Smooth muscle cell (in vitro differentiated cells): ENCODE measurements at regions not wholly inside any gene's neighbourhood (a gene's known extent, or its start where the extent isn't known, plus 50 kb on each side); places are given as distances from the start of the nearest gene placed in this dataset.

Experiments
- DNase-seq: peaks from one replicate; lab custom pipeline; 2025; ENCODE audit not compliant: unreplicated experiment; lab: John Stamatoyannopoulos, UW
- H2AFZ ChIP-seq: fragments of 200-600 bp; sonication (generic); 2 replicates; pipeline ENCODE4 v1.6.0; 2016; ENCODE audit warnings: antibody characterized with exemption, low read depth, mild to moderate bottlenecking
- H3F3A ChIP-seq: fragments of 200-600 bp; sonication (generic); 2 replicates; pipeline ENCODE4 v1.6.0; 2017; ENCODE audit warnings: antibody characterized with exemption, low read depth
- H3K27ac ChIP-seq: fragments of 200-600 bp; sonication (generic); 2 replicates; pipeline ENCODE4 v1.5.1; 2016; ENCODE audit warnings: low read depth, mild to moderate bottlenecking
- H3K27me3 ChIP-seq: fragments of 200-600 bp; sonication (generic); 2 replicates; pipeline ENCODE4 v1.6.1; 2016; ENCODE audit warnings: low read depth, mild to moderate bottlenecking
- H3K36me3 ChIP-seq: fragments of 200-600 bp; sonication (generic); 2 replicates; pipeline ENCODE4 v1.5.1; 2016; ENCODE audit warnings: low read depth
- H3K4me1 ChIP-seq: fragments of 200-600 bp; sonication (generic); 2 replicates; pipeline ENCODE4 v1.5.1; 2016; ENCODE audit warnings: low read depth
- H3K4me2 ChIP-seq: fragments of 200-600 bp; sonication (generic); 2 replicates; pipeline ENCODE4 v1.6.0; 2016; ENCODE audit warnings: mild to moderate bottlenecking
- H3K4me3 ChIP-seq: fragments of 200-600 bp; sonication (generic); 2 replicates; pipeline ENCODE4 v1.5.1; 2016; ENCODE audit warnings: mild to moderate bottlenecking
- H3K79me2 ChIP-seq: fragments of 200-600 bp; sonication (generic); 2 replicates; pipeline ENCODE4 v1.6.0; 2016; ENCODE audit warnings: low read depth, mild to moderate bottlenecking
- H3K9ac ChIP-seq: fragments of 200-600 bp; sonication (generic); 2 replicates; pipeline ENCODE4 v1.6.0; 2016; ENCODE audit warnings: low read depth
- H3K9me3 ChIP-seq: fragments of 200-600 bp; sonication (generic); replicated peaks from 2 replicates; pipeline ENCODE4 v1.5.1; 2016; ENCODE audit warnings: low read depth
- H4K20me1 ChIP-seq: fragments of 200-600 bp; sonication (generic); 2 replicates; pipeline ENCODE4 v1.6.0; 2016; ENCODE audit warnings: low read depth
- WGBS: methylation state at CpG from one replicate; pipeline ENCODE4 v1.1.7; 2016; ENCODE audit warnings: low lambda C conversion rate; 5-methylcytosine and 5-hydroxymethylcytosine counted together
- TF ChIP-seq, protein P1 (sequence below): fragments of 200-600 bp; sonication (generic); IDR thresholded peaks from 2 replicates; pipeline ENCODE4 v1.5.1; 2017; ENCODE audit warnings: borderline replicate concordance, mild to moderate bottlenecking, antibody characterized with exemption; ENCODE audit not compliant: insufficient read depth, poor library complexity, severe bottlenecking

DNA sequence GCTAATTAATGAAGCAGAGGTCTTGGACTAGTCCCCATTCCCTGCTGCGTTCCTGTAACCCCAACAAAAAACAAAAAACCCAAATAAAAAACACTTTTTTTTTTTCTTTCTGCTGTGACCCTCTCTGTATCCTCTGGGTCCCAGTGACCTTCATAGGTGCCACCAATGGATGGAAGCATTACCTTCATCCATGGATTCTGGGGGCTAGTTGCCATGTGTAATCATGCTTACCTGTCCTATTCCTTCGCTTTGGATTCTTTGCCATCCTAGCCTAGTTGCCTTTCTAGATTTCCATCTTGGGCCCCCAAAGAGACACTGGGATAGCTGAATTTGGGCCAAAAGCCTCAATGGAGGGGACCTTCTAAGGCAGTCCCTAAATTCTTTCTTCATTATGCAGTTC lies 1208.7 kb downstream of the BRINP3 start:
- Histone ChIP-seq H3K27me3 (no peaks in the 10 kb centered on the region), H3K9ac (no peak overlapping the region), H3K79me2 (no peaks in the 10 kb centered on the region), H3K4me1 (no peaks in the 10 kb centered on the region), H3K9me3 (no peaks in the 10 kb centered on the region), H3K4me2 (no peak overlapping the region), H3F3A (no peaks in the 10 kb centered on the region), H3K27ac (no peak overlapping the region), H3K4me3 (no peak overlapping the region), H4K20me1 (no peaks in the 10 kb centered on the region), H2AFZ (no peak overlapping the region), H3K36me3 (no peaks in the 10 kb centered on the region)
- TF ChIP-seq, protein P1, sequence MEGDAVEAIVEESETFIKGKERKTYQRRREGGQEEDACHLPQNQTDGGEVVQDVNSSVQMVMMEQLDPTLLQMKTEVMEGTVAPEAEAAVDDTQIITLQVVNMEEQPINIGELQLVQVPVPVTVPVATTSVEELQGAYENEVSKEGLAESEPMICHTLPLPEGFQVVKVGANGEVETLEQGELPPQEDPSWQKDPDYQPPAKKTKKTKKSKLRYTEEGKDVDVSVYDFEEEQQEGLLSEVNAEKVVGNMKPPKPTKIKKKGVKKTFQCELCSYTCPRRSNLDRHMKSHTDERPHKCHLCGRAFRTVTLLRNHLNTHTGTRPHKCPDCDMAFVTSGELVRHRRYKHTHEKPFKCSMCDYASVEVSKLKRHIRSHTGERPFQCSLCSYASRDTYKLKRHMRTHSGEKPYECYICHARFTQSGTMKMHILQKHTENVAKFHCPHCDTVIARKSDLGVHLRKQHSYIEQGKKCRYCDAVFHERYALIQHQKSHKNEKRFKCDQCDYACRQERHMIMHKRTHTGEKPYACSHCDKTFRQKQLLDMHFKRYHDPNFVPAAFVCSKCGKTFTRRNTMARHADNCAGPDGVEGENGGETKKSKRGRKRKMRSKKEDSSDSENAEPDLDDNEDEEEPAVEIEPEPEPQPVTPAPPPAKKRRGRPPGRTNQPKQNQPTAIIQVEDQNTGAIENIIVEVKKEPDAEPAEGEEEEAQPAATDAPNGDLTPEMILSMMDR = no peak
- 84% methylated on average over 2 of the region's 2 CpGs for WGBS
- no peak for DNase-seq

DNA sequence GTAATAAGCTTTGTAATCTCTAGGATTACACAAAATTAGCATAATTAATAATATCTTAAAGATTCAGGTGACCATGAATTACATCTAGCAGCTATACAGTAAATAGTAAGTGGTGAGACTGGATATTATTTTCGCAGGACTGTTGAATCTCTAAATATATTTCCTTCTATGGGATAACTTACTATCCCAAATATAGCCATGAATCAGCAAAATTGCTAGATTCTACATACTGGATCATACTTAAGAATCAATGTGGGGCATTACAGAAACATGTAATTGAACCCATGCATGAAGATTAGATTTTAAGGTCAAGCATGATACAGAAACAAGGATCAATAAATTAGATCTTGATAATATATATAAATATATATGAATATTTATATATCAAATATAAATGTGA lies 1203.4 kb downstream of the BRINP3 start:
- H3K27me3 ChIP-seq = no peaks in the 10 kb centered on the region
- no peak overlapping the region for H2AFZ ChIP-seq
- TF ChIP-seq, protein P1 = no peak
- no peaks in the 10 kb centered on the region for H3K4me1 ChIP-seq
- no peaks in the 10 kb centered on the region for H4K20me1 ChIP-seq
- H3K9me3 ChIP-seq = no peaks in the 10 kb centered on the region
- 73% methylated on average over 1 of the region's 1 CpG for WGBS
- no peak overlapping the region for H3K4me3 ChIP-seq
- H3K27ac ChIP-seq = no peak overlapping the region
- no peak for DNase-seq
- no peaks in the 10 kb centered on the region for H3K36me3 ChIP-seq
- H3K9ac ChIP-seq = no peak overlapping the region
- no peak overlapping the region for H3K4me2 ChIP-seq
- no peaks in the 10 kb centered on the region for H3K79me2 ChIP-seq
- H3F3A ChIP-seq = no peaks in the 10 kb centered on the region

DNA sequence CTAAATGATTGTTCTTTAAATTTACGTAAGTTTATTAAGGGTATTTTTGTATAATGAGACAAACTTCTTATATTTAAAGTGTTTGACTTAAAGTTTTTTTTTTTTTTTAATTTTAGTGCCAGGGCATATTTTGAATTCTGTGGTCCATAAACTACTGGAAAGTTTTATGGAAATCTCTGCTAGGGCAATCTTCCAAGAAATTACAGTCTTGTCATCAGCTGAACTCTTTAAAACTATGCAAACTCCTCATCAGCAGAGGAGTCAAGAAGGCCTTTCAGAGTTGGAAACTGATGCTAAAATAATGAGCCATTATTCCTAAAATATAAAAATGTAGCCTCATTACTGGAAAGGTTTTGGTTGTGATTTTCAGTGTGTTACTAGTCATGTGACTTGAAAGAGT lies 1201.9 kb downstream of the BRINP3 start:
- DNase-seq = no peak
- Histone ChIP-seq H4K20me1 (no peaks in the 10 kb centered on the region), H3K4me3 (no peak overlapping the region), H3F3A (no peaks in the 10 kb centered on the region), H3K4me1 (no peaks in the 10 kb centered on the region), H3K4me2 (no peak overlapping the region), H3K27ac (no peak overlapping the region), H3K9me3 (no peaks in the 10 kb centered on the region), H3K79me2 (no peaks in the 10 kb centered on the region), H2AFZ (no peak overlapping the region), H3K9ac (no peak overlapping the region), H3K27me3 (no peaks in the 10 kb centered on the region), H3K36me3 (no peaks in the 10 kb centered on the region)
- 96% methylated on average over 1 of the region's 1 CpG for WGBS
- TF ChIP-seq, protein P1 = no peak

DNA sequence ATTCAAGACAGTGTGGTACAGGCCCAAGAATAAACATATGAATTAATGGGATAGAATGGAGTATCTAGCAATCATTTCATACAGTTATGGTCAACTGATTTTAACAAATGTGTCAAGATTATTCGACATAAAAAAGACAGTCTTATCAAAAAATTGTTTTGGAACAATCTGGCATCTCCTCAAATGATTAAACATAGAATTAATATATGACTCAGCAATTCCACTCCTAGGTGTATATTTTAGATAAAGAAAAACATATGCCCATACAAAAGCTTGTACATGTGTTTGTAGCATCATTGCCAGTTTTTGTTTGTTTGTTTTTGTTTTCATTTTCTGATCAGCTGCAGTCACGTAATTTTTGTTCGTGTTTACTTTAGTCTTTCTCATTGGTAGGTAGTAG lies 1188.3 kb downstream of the BRINP3 start:
- Histone ChIP-seq H3K4me2 (no peak overlapping the region), H3K36me3 (no peaks in the 10 kb centered on the region), H3K27ac (no peak overlapping the region), H3K9me3 (no peaks in the 10 kb centered on the region), H3K4me3 (no peak overlapping the region), H3K27me3 (no peaks in the 10 kb centered on the region), H3K4me1 (no peaks in the 10 kb centered on the region), H3K9ac (no peak overlapping the region), H3F3A (no peaks in the 10 kb centered on the region), H4K20me1 (no peaks in the 10 kb centered on the region), H3K79me2 (no peaks in the 10 kb centered on the region), H2AFZ (no peak overlapping the region)
- DNase-seq = no peak
- TF ChIP-seq, protein P1 = no peak
- 89% methylated on average over 3 of the region's 3 CpGs for WGBS
